Transverse colon (tissue), 4 donors: ENCODE measurements at regions not wholly inside any gene's neighbourhood (a gene's known extent, or its start where the extent isn't known, plus 50 kb on each side); places are given as distances from the start of the nearest gene placed in this dataset.

Experiments
- DNase-seq: peaks from one replicate; pipeline ENCODE4 v3.0.0-alpha.2; 2019
- H3K27ac ChIP-seq, 4 donors: fragments of 200-600 bp; sonication (generic); 2 replicates each; pipeline ENCODE4 v1.5.1; 2016 to 2018; ENCODE audit warnings: inconsistent platforms in 4 of 4
- H3K27me3 ChIP-seq: fragments of 200-600 bp; sonication (generic); 2 replicates; pipeline ENCODE4 v1.5.1; 2017; ENCODE audit warnings: inconsistent platforms
- H3K36me3 ChIP-seq, 4 donors: fragments of 200-600 bp; sonication (generic); 2 replicates each; pipeline ENCODE4 v1.5.1; 2017 to 2019; ENCODE audit warnings: inconsistent platforms in 4 of 4
- H3K4me1 ChIP-seq, 4 donors: fragments of 200-600 bp; sonication (generic); 2 replicates each; pipeline ENCODE4 v1.5.1; 2017 to 2020; ENCODE audit warnings: inconsistent platforms in 4 of 4
- H3K4me3 ChIP-seq, 4 donors: fragments of 200-600 bp; sonication (generic); 1 replicate in 1 of 4; 2 replicates in 3 of 4; pipeline versions ENCODE4 v1.5.1 to v1.6.1; 2017 to 2019; ENCODE audit warnings: inconsistent platforms in 4 of 4
- H3K9me3 ChIP-seq, 2 donors: fragments of 200-600 bp; sonication (generic); 2 replicates each; pipeline ENCODE4 v1.5.1; 2017 to 2019; ENCODE audit warnings: inconsistent platforms in 2 of 2
- EP300 ChIP-seq: sonication (generic); formaldehyde crosslinking; IDR thresholded peaks from one replicate; pipeline ENCODE4 v1.6.1; 2017; ENCODE audit warnings: antibody characterized with exemption, low read depth
- POLR2A ChIP-seq: fragments of 450-650 bp; IDR thresholded peaks from one replicate; pipeline ENCODE4 v1.6.1; 2016; ENCODE audit warnings: antibody characterized with exemption, mild to moderate bottlenecking, moderate library complexity
- POLR2AphosphoS5 ChIP-seq, 3 donors: sonication (generic); formaldehyde crosslinking; IDR thresholded peaks; one replicate each; pipeline ENCODE4 v1.6.1; 2016; ENCODE audit warnings: antibody characterized with exemption in 3 of 3
- WGBS, 2 donors: methylation state at CpG; one replicate each; pipeline ENCODE4 v1.1.5; 2018; ENCODE audit warnings: low coverage in 1 of 2; 5-methylcytosine and 5-hydroxymethylcytosine counted together
- in situ Hi-C, 4 donors: fragments of 200-750 bp; cut with MboI; loops; one replicate each; pipeline versions ENCODE4 v1.15.0 to v1.15.1; 2017; ENCODE audit warnings: low sequenced_read_pairs in 3 of 4, low pct_ligation_motif_present in 1 of 4, low pct_unique_long_range_greater_than_20kb in 1 of 4
- intact Hi-C: fragments of 100-400 bp; cut with DNase I; formaldehyde crosslinking; loops from one replicate; pipeline ENCODE4 v1.15.1; 2023; ENCODE audit warnings: low total_unique reads
- TF ChIP-seq, protein P1 (sequence below), 5 experiments: fragments of 200-600 bp in 3 of 5; fragments of 450-650 bp in 2 of 5; sonication (generic) in 3 of 5; IDR thresholded peaks; 1 replicate in 2 of 5; 2 replicates in 3 of 5; pipeline ENCODE4 v1.5.1; 2016 to 2017; ENCODE audit warnings: antibody characterized with exemption in 5 of 5, inconsistent platforms in 3 of 5, mild to moderate bottlenecking in 2 of 5, moderate library complexity in 1 of 5

GRCh38 chr6:94769197-94769596, 808.1 kb upstream of the MANEA start:
- 71% methylated on average over 1 of the region's 1 CpG; no CpG with 5 or more reads in 1 of the 2 donors for WGBS, 2 donors
- H3K9me3 ChIP-seq: no peaks in the 10 kb centered on the region
- H3K27me3 ChIP-seq: no peaks in the 10 kb centered on the region
- intact Hi-C loops: no loop called here
- no peak overlapping the region for H3K4me3 ChIP-seq
- no peak overlapping the region for H3K27ac ChIP-seq
- H3K36me3 ChIP-seq: no peaks in the 10 kb centered on the region
- no peak for DNase-seq
- in situ Hi-C loops: no loop called here
- no peaks in the 10 kb centered on the region for H3K4me1 ChIP-seq
- TF ChIP-seq POLR2AphosphoS5 (IDR thresholded peaks at IDR 0.05) (no peak), EP300 (no peak), POLR2A (no peak)
- TF ChIP-seq, protein P1, sequence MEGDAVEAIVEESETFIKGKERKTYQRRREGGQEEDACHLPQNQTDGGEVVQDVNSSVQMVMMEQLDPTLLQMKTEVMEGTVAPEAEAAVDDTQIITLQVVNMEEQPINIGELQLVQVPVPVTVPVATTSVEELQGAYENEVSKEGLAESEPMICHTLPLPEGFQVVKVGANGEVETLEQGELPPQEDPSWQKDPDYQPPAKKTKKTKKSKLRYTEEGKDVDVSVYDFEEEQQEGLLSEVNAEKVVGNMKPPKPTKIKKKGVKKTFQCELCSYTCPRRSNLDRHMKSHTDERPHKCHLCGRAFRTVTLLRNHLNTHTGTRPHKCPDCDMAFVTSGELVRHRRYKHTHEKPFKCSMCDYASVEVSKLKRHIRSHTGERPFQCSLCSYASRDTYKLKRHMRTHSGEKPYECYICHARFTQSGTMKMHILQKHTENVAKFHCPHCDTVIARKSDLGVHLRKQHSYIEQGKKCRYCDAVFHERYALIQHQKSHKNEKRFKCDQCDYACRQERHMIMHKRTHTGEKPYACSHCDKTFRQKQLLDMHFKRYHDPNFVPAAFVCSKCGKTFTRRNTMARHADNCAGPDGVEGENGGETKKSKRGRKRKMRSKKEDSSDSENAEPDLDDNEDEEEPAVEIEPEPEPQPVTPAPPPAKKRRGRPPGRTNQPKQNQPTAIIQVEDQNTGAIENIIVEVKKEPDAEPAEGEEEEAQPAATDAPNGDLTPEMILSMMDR (IDR thresholded peaks at IDR 0.05): no peak

GRCh38 chr6:94751641-94752329, 825.5 kb upstream of the MANEA start:
- Histone ChIP-seq H3K4me3 (no peak overlapping the region), H3K27me3 (no peaks in the 10 kb centered on the region), H3K4me1 (no peaks in the 10 kb centered on the region), H3K27ac (no peak overlapping the region), H3K36me3 (no peaks in the 10 kb centered on the region), H3K9me3 (no peaks in the 10 kb centered on the region)
- intact Hi-C loops (no loop called here), in situ Hi-C loops (no loop called here)
- DNase-seq: no peak
- WGBS, 2 donors: 66 to 83% methylated on average over 3 of the region's 3 CpGs
- no peak for TF ChIP-seq EP300
- no peak for TF ChIP-seq POLR2A
- TF ChIP-seq POLR2AphosphoS5 (IDR thresholded peaks at IDR 0.05): no peak
- TF ChIP-seq, protein P1 (IDR thresholded peaks at IDR 0.05): no peak

DNA sequence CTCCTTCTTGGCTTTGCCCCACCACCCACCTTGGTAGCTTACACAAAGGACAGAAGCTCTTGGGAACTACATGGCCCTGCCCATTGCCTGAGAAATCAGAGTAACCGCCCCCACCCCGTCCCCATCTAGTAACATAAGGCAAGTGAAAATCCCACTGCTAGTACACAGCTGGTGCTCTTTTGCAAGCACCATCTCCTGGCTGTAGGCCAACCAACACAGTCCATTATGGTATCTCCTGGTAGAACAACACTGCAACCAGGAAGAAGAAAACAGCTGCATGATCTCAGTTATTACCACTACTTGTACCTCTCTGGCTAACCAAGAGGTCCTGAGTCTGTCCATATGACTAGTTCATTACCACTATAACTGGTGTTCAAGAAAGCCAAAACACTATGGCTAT, 841.1 kb upstream of the MANEA start:
- Histone ChIP-seq H3K36me3 (no peaks in the 10 kb centered on the region), H3K4me1 (no peaks in the 10 kb centered on the region), H3K9me3 (no peaks in the 10 kb centered on the region), H3K27ac (no peak overlapping the region), H3K4me3 (no peak overlapping the region), H3K27me3 (no peaks in the 10 kb centered on the region)
- WGBS, 2 donors: 89 to 100% methylated on average over 1 to 2 of the region's 2 CpGs
- in situ Hi-C loops (no loop called here), intact Hi-C loops (no loop called here)
- DNase-seq: no peak
- TF ChIP-seq POLR2AphosphoS5 (IDR thresholded peaks at IDR 0.05) (no peak), POLR2A (no peak), EP300 (no peak)
- TF ChIP-seq, protein P1 (IDR thresholded peaks at IDR 0.05): no peak

DNA sequence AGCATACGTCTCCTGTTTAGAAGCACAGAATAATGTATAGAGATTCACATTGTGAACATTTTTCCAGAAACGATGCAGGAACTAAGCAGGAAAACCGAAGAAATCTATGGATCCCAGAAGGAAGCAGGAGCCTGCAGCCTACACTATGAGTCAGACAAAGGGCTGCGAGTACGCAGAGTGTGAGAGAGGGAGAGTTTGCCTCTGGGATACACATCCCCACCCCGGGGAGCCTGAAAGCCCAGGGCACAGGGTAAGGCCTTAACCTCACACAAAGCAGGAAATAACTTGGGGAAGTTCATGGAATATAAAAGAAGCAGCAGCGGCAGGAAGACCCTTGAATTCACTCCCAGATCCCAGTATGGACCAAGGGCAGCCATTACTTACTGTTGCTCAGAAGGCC, 842.1 kb upstream of the MANEA start:
- DNase-seq: no peak
- TF ChIP-seq EP300 (no peak), POLR2A (no peak), POLR2AphosphoS5 (IDR thresholded peaks at IDR 0.05) (no peak)
- TF ChIP-seq, protein P1 (IDR thresholded peaks at IDR 0.05): no peak
- H3K27me3 ChIP-seq: no peaks in the 10 kb centered on the region
- intact Hi-C loops: no loop called here
- H3K4me3 ChIP-seq: no peak overlapping the region
- in situ Hi-C loops: no loop called here
- no peak overlapping the region for H3K27ac ChIP-seq
- WGBS, 2 donors: 77 to 83% methylated on average over 3 to 7 of the region's 7 CpGs
- H3K4me1 ChIP-seq: no peaks in the 10 kb centered on the region
- no peaks in the 10 kb centered on the region for H3K9me3 ChIP-seq
- no peaks in the 10 kb centered on the region for H3K36me3 ChIP-seq
